ENCODE measurements at regions not wholly inside any gene's neighbourhood (a gene's known extent, or its start where the extent isn't known, plus 50 kb on each side); places are given as distances from the start of the nearest gene placed in this dataset.

- FAIRE-seq: no peak
- intact Hi-C loops (cut with micrococcal nuclease): no loop called here
- in situ Hi-C loops (cut with MboI): no loop called here
Measured at GRCh38 chr1:114315631-114316030, 162.0 kb upstream of the SYT6 start.

More at GRCh38 chr1:114315631-114316030, 162.0 kb upstream of the SYT6 start:
- DNase-seq (ENCODE audit: extremely low read depth in 1 of 4, low spot score in 3 of 4) (no peak), ATAC-seq (no peak)
- ChIA-PET CTCF (ENCODE audit: low intra/inter-chr PET ratio) (no interaction called here), POLR2A (no interaction called here)
- TF ChIP-seq SMAD2 (IDR thresholded peaks at IDR 0.05; ENCODE audit: low read depth, low read length) (no peak), ZFX (CRISPR knock-in tag; IDR thresholded peaks at IDR 0.05) (no peak), TAF7 (tag; IDR thresholded peaks at IDR 0.05) (no peak), MEIS2 (IDR thresholded peaks at IDR 0.05; ENCODE audit: partially characterized antibody) (no peak), STAT5B (CRISPR knock-in tag; IDR thresholded peaks at IDR 0.05) (no peak), TRIM28 (IDR thresholded peaks at IDR 0.05) (no peak), ZNF592 (IDR thresholded peaks at IDR 0.05) (no peak), NRF1 (conservative IDR thresholded peaks at IDR 0.05 in 1 of 2, IDR thresholded peaks at IDR 0.05 in 1 of 2) (no peak), SETDB1 (IDR thresholded peaks at IDR 0.05; ENCODE audit: low read length) (no peak)
- no TSS peak for BruUV-seq (replicated peaks)
- no peaks in the 10 kb centered on the region for H4K20me1 ChIP-seq (replicated peaks; ENCODE audit: control insufficient read depth, insufficient read depth, low read length)
- H3K9me3 ChIP-seq (replicated peaks; ENCODE audit: control insufficient read depth, insufficient read depth, low read depth, low read length): no peaks in the 10 kb centered on the region
- no peaks in the 10 kb centered on the region for H3K4me1 ChIP-seq (replicated peaks in 1 of 2; ENCODE audit: control insufficient read depth in 2 of 2, insufficient read depth in 2 of 2, low read length in 2 of 2)
- H2AFZ ChIP-seq (ENCODE audit: low read depth, low read length): no peak overlapping the region
- peaks cover 2 to 3% of the 10 kb centered on the region in 2 experiments; a peak in 1 of 5 replicates for H3K27me3 ChIP-seq (ENCODE audit: control insufficient read depth in 2 of 2, insufficient read depth in 2 of 2, low read length in 2 of 2)
- no peak overlapping the region for H3K9ac ChIP-seq (ENCODE audit: insufficient read depth in 1 of 2, low read depth in 2 of 2, low read length in 2 of 2)
- H3K4me2 ChIP-seq (ENCODE audit: insufficient read depth, low read length): no peak overlapping the region
- H3K79me2 ChIP-seq (ENCODE audit: control insufficient read depth, insufficient read depth, low read length): no peaks in the 10 kb centered on the region
- no peak overlapping the region for H3K27ac ChIP-seq (ENCODE audit: extremely low read depth, low read depth, low read length)
- H3K4me3 ChIP-seq: no peak overlapping the region
- no peaks in the 10 kb centered on the region for H3K36me3 ChIP-seq (ENCODE audit: control insufficient read depth, insufficient read depth, low read length)
- no peaks in the 10 kb centered on the region for H3K9me1 ChIP-seq (ENCODE audit: control insufficient read depth, insufficient read depth, low read length)

Data from K562 (cell line).